SK-N-SH (cell line): ENCODE measurements at regions not wholly inside any gene's neighbourhood (a gene's known extent, or its start where the extent isn't known, plus 50 kb on each side); places are given as distances from the start of the nearest gene placed in this dataset.

Experiments
- CTCF ChIA-PET: fragments of 300-600, 350-600 bp; formaldehyde crosslinking; extraction: SDS; loops from one replicate; lab custom pipeline; 2021; lab: Yijun Ruan, JAX
- POLR2A ChIA-PET: fragments of 350-600 bp; sonication (Branson Sonifier 250); formaldehyde crosslinking; extraction: SDS; loops from one replicate; lab custom pipeline; 2020; ENCODE audit warnings: antibody characterized with exemption, inconsistent platforms; lab: Yijun Ruan, JAX
- DNase-seq: peaks from one replicate; pipeline ENCODE4 v3.0.0; 2012
- H2AFZ ChIP-seq: fragments of 200-600 bp; sonication (generic); 2 replicates; pipeline ENCODE4 v1.8.1; 2016; ENCODE audit warnings: antibody characterized with exemption, mild to moderate bottlenecking, low read depth
- H3F3A ChIP-seq: fragments of 200-600 bp; sonication (generic); replicated peaks from 2 replicates; pipeline ENCODE3; 2016; ENCODE audit warnings: antibody characterized with exemption, mild to moderate bottlenecking; ENCODE audit not compliant: insufficient read depth
- H3K27ac ChIP-seq, 2 experiments: fragments of 200-500 bp in 1 of 2; fragments of 200-600 bp in 1 of 2; sonication (Bioruptor generic) in 1 of 2; sonication (generic), shearing (Covaris generic) in 1 of 2; 2 replicates each; pipeline versions ENCODE4 v1.5.1 to v1.6.1; 2014 to 2016; ENCODE audit warnings: low read depth in 2 of 2, inconsistent platforms in 1 of 2, low read length in 1 of 2, mild to moderate bottlenecking in 1 of 2, mixed read lengths in 1 of 2
- H3K27me3 ChIP-seq: fragments of 200-600 bp; sonication (generic), shearing (Covaris generic); 2 replicates; pipeline ENCODE4 v1.6.1; 2016; ENCODE audit warnings: mixed run types; ENCODE audit not compliant: insufficient read depth
- H3K36me3 ChIP-seq, 2 experiments: fragments of 200-500 bp in 1 of 2; fragments of 200-600 bp in 1 of 2; sonication (Bioruptor generic) in 1 of 2; sonication (generic) in 1 of 2; replicated peaks in 1 of 2; 2 replicates each; pipeline versions ENCODE3 to v1.5.1; 2014 to 2016; ENCODE audit warnings: low read length in 1 of 2, mild to moderate bottlenecking in 1 of 2; ENCODE audit not compliant: insufficient read depth in 2 of 2, control insufficient read depth in 1 of 2
- H3K4me1 ChIP-seq, 2 experiments: fragments of 200-500 bp in 1 of 2; fragments of 200-600 bp in 1 of 2; sonication (Bioruptor generic) in 1 of 2; sonication (generic), shearing (Covaris generic) in 1 of 2; 2 replicates each; pipeline versions ENCODE4 v1.5.1 to v1.6.1; 2014 to 2016; ENCODE audit warnings: low read depth in 1 of 2, low read length in 1 of 2, mixed run types in 1 of 2; ENCODE audit not compliant: insufficient read depth in 2 of 2, control insufficient read depth in 1 of 2
- H3K4me2 ChIP-seq: fragments of 200-600 bp; sonication (generic), shearing (Covaris generic); 2 replicates; pipeline ENCODE4 v1.6.1; 2017; ENCODE audit warnings: mixed run types
- H3K4me3 ChIP-seq, 2 experiments: fragments of 200-500 bp in 1 of 2; fragments of 200-600 bp in 1 of 2; sonication (Bioruptor generic) in 1 of 2; sonication (generic), shearing (Covaris generic) in 1 of 2; 2 replicates each; pipeline versions ENCODE4 v1.5.1 to v1.8.1; 2014 to 2016; ENCODE audit warnings: low read depth in 2 of 2, inconsistent platforms in 1 of 2, low read length in 1 of 2, mild to moderate bottlenecking in 1 of 2, mixed read lengths in 1 of 2, moderate library complexity in 1 of 2
- H3K79me2 ChIP-seq: fragments of 200-600 bp; sonication (generic); 2 replicates; pipeline ENCODE4 v1.8.1; 2017; ENCODE audit warnings: mild to moderate bottlenecking; ENCODE audit not compliant: insufficient read depth
- H3K9ac ChIP-seq: fragments of 200-600 bp; sonication (generic); 2 replicates; pipeline ENCODE4 v1.6.1; 2017; ENCODE audit warnings: mixed run types
- H3K9me2 ChIP-seq: fragments of 200-600 bp; sonication (generic); 2 replicates; pipeline ENCODE4 v1.6.1; 2017; ENCODE audit warnings: mixed run types
- H3K9me3 ChIP-seq: fragments of 200-600 bp; sonication (generic); 2 replicates; pipeline ENCODE4 v1.6.1; 2017; ENCODE audit warnings: mixed run types, mild to moderate bottlenecking, moderate library complexity
- H4K20me1 ChIP-seq: fragments of 200-600 bp; sonication (generic); 2 replicates; pipeline ENCODE4 v1.6.1; 2017; ENCODE audit warnings: mild to moderate bottlenecking, mixed run types; ENCODE audit not compliant: insufficient read depth
- CTCF ChIP-seq: fragments of 200-600 bp; sonication (generic); IDR thresholded peaks from 2 replicates; pipeline ENCODE4 v1.6.1; 2017; ENCODE audit warnings: antibody characterized with exemption, mild to moderate bottlenecking, moderate library complexity
- EZH2phosphoT487 ChIP-seq: fragments of 200-600 bp; sonication (generic); IDR thresholded peaks from 2 replicates; pipeline ENCODE4 v1.6.1; 2017; ENCODE audit warnings: low read depth, mixed run types, mild to moderate bottlenecking, antibody characterized with exemption, moderate library complexity, borderline replicate concordance
- FOSL2 ChIP-seq: IDR thresholded peaks from 2 replicates; pipeline ENCODE4 v1.4.0; 2012; ENCODE audit warnings: low read depth, mild to moderate bottlenecking, moderate library complexity, borderline replicate concordance
- FOXM1 ChIP-seq: IDR thresholded peaks from 2 replicates; pipeline ENCODE4 v1.4.0; 2012; ENCODE audit warnings: low read depth, mild to moderate bottlenecking
- GABPA ChIP-seq: IDR thresholded peaks from 2 replicates; pipeline ENCODE4 v1.4.0; 2012; ENCODE audit warnings: low read depth, mild to moderate bottlenecking
- GATA2 ChIP-seq: sonication (generic); formaldehyde crosslinking; IDR thresholded peaks from 2 replicates; pipeline ENCODE4 v1.5.0; 2020; ENCODE audit warnings: mild to moderate bottlenecking, missing genetic modification reagents
- JUND ChIP-seq: IDR thresholded peaks from 2 replicates; pipeline ENCODE4 v1.4.0; 2012
- MAX ChIP-seq: IDR thresholded peaks from 2 replicates; pipeline ENCODE4 v1.4.0; 2012; ENCODE audit warnings: low read depth
- MEF2A ChIP-seq: IDR thresholded peaks from 2 replicates; pipeline ENCODE4 v1.4.0; 2012; ENCODE audit warnings: low read depth, borderline replicate concordance
- MXI1 ChIP-seq: IDR thresholded peaks from 2 replicates; pipeline ENCODE4 v1.6.1; 2012; ENCODE audit warnings: mild to moderate bottlenecking, low read depth, low read length, improper control_type of control experiment
- NFIC ChIP-seq: IDR thresholded peaks from 2 replicates; pipeline ENCODE4 v1.4.0; 2012; ENCODE audit warnings: borderline replicate concordance
- PBX3 ChIP-seq: IDR thresholded peaks from 2 replicates; pipeline ENCODE4; 2012
- RCOR1 ChIP-seq: fragments of 150-350 bp; IDR thresholded peaks from 2 replicates; pipeline ENCODE4 v1.6.1; 2017; ENCODE audit warnings: antibody characterized with exemption, low read length
- REST ChIP-seq: IDR thresholded peaks from 2 replicates; pipeline ENCODE4 v1.6.1; 2012; ENCODE audit warnings: mild to moderate bottlenecking, low read depth, low read length, moderate library complexity
- RFX5 ChIP-seq: IDR thresholded peaks from 2 replicates; pipeline ENCODE4 v1.6.1; 2012; ENCODE audit warnings: mild to moderate bottlenecking, improper control_type of control experiment, low read length
- RXRA ChIP-seq: IDR thresholded peaks from 2 replicates; pipeline ENCODE4 v1.4.0; 2012; ENCODE audit warnings: low read depth, mild to moderate bottlenecking, borderline replicate concordance
- TAF1 ChIP-seq: IDR thresholded peaks from 2 replicates; pipeline ENCODE4 v1.6.1; 2012; ENCODE audit warnings: low read depth, mild to moderate bottlenecking, low read length, moderate library complexity, borderline replicate concordance
- TEAD4 ChIP-seq: IDR thresholded peaks from 2 replicates; pipeline ENCODE4 v1.4.0; 2012; ENCODE audit warnings: mild to moderate bottlenecking, borderline replicate concordance; ENCODE audit not compliant: insufficient read depth
- USF2 ChIP-seq: fragments of 150-350 bp; IDR thresholded peaks from 2 replicates; pipeline ENCODE4 v1.6.1; 2017; ENCODE audit warnings: antibody characterized with exemption, low read length, low read depth, borderline replicate concordance
- YY1 ChIP-seq: IDR thresholded peaks from 2 replicates; pipeline ENCODE4 v1.4.0; 2012; ENCODE audit warnings: low read depth, mild to moderate bottlenecking
- WGBS: methylation state at CpG from one replicate; pipeline ENCODE4 v1.1.6; 2017; ENCODE audit warnings: low lambda C conversion rate; 5-methylcytosine and 5-hydroxymethylcytosine counted together

GRCh38 chr5:39905356-39905755 lies 480.6 kb upstream of the DAB2 start:
- Histone ChIP-seq H3K4me2 (no peak overlapping the region), H3K4me3 (no peak overlapping the region), H4K20me1 (no peaks in the 10 kb centered on the region), H3K79me2 (no peaks in the 10 kb centered on the region), H3K27ac (no peak overlapping the region), H3K36me3 (no peaks in the 10 kb centered on the region), H3K9ac (no peak overlapping the region), H3F3A (no peaks in the 10 kb centered on the region), H3K27me3 (no peaks in the 10 kb centered on the region), H2AFZ (no peak overlapping the region), H3K9me3 (no peaks in the 10 kb centered on the region), H3K9me2 (no peaks in the 10 kb centered on the region), H3K4me1 (no peaks in the 10 kb centered on the region)
- TF ChIP-seq PBX3: no peak
- TF ChIP-seq GABPA: no peak
- TF ChIP-seq MXI1: no peak
- TF ChIP-seq GATA2 (CRISPR knock-in tag): no peak
- no peak for TF ChIP-seq NFIC
- TF ChIP-seq REST: no peak
- no peak for TF ChIP-seq EZH2phosphoT487
- no peak for TF ChIP-seq YY1
- TF ChIP-seq MAX: no peak
- TF ChIP-seq USF2: no peak
- no peak for TF ChIP-seq FOSL2
- no peak for TF ChIP-seq RFX5
- no peak for TF ChIP-seq CTCF
- no peak for TF ChIP-seq TAF1
- TF ChIP-seq JUND: no peak
- no peak for TF ChIP-seq FOXM1
- TF ChIP-seq MEF2A: no peak
- TF ChIP-seq RCOR1: no peak
- TF ChIP-seq RXRA: no peak
- TF ChIP-seq TEAD4: no peak
- no peak for DNase-seq
- POLR2A ChIA-PET: no interaction called here
- CTCF ChIA-PET: no interaction called here
- WGBS: 3% methylated on average over 4 of the region's 4 CpGs
